GM21737 (cell line): ENCODE measurements at regions not wholly inside any gene's neighbourhood (a gene's known extent, or its start where the extent isn't known, plus 50 kb on each side); places are given as distances from the start of the nearest gene placed in this dataset.
"Not testable (repeated sequence)": the region's sequence is repeated elsewhere in the genome, so short reads cannot be mapped to it uniquely, and the experiment has no call there.

ENCODE experiments used
- ATAC-seq: cut with Tn5 transposase; IDR thresholded peaks from one replicate; pipeline ENCODE4 v1.9.1; 2021; ENCODE audit warnings: mild to moderate bottlenecking, moderate library complexity; ENCODE audit not compliant: unreplicated experiment

DNA sequence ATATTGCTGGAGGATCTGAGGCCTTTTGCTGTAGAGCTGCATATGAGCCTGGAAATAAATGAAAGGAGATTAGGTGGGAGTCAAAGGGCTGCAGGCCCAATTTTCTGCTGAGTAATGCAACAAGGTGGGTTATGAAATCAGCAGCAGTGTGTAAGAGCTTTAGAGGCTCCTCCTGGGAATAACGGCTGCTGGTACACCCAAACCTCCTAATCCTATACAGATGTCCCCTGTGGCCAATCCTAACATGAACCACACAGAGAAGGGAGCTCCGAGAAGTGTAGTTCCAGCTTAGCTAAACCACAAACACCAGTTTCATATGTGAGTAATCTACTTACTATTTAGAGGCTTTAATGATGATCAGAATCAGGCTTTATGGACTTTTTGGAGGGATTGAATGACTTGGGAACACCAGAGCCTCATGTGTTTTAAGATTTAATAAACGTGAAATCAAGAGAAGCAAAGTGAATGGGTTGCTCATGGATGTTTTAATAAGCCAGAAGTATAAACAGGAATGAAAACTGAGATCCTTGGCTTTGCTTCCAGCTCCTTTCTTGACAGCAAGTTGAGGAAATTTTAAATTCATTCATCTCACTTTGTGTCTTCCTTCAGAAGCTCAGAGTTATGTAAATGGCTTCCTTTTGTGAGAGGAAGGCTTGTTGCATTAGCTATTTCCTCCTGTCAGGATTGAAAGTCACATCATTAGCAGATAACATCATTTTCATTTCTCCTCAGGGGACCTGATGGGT, 437.5 kb downstream of the TMEM232 start:
- no peak for ATAC-seq

GRCh38 chr5:110289512-110289810, 437.0 kb downstream of the TMEM232 start:
- ATAC-seq: no peak

GRCh38 chr5:110290542-110290941, 435.9 kb downstream of the TMEM232 start:
- ATAC-seq: no peak

- no peak for ATAC-seq
These were observed 432.2 kb downstream of the TMEM232 start for GRCh38 chr5:110294281-110294680.

DNA sequence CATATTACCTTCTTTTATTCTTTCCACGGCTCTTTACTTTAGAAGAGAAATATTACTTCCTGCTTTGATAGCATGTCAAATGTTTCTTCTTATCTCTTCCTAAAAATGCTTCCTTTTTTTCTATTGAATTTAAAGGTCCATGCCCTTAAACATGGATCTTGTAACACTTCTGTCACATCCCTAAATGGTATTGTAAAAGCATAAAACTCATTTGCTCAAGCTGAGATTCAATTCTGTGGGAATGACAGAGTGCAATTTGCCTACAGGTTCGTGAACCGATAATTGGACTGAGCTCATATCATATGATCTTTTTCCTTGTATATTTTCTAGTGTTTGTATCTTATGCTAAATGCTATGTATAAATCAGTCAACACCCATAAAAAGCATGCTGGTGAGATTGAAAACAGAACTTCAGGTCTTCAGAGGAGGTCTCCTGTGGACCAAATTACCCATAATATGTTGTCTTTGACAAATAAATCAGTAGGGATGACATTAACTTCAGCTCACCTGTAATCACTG, 429.3 kb downstream of the TMEM232 start:
- no peak for ATAC-seq

- no peak for ATAC-seq
These were observed 422.3 kb downstream of the TMEM232 start for GRCh38 chr5:110304176-110304575.

GRCh38 chr5:110306650-110307049, 419.8 kb downstream of the TMEM232 start:
- ATAC-seq: no peak

GRCh38 chr5:110309222-110309621, 417.2 kb downstream of the TMEM232 start:
- no peak for ATAC-seq

GRCh38 chr5:110316566-110316965, 409.9 kb downstream of the TMEM232 start:
- not testable (repeated sequence) for ATAC-seq

GRCh38 chr5:110321117-110321516, 405.4 kb downstream of the TMEM232 start:
- no peak for ATAC-seq

GRCh38 chr5:110323357-110323756, 403.1 kb downstream of the TMEM232 start:
- ATAC-seq: no peak

DNA sequence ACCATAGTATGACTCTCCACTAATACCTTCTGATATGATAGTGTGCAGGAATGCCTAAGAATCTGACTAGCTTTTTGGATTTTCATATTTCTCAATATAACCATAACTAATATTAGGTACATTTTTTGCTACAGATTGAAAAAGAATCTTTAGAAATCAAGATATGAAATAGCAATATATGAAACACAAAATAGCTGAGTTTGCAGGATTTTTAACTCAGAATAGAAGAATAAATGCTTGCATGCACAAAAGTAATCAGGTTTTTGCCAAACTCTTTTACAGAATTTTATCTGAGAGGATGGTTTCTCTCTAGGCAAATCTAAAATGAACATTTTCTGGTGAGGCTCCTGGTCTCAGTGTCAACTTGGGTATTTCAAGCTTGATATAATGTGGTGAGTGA, 402.6 kb downstream of the TMEM232 start:
- ATAC-seq: no peak

DNA sequence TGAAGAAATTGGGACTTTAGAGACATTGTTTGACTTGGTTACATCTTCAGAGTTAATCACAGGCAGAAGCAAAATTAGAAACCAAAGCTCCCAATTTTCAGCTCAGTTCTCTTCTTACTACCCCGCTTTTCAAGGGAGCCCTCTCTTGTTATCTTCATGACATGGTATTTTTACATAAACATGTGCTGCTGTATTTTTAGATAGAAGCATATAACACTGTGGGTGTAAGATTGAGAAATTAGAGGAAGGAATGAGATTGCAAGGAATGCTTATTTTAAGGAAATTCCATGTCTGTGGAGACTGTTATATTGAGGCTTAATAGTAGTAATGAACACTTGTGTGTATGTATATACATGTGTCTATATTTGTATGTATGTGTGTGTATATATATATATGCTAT, 401.6 kb downstream of the TMEM232 start:
- no peak for ATAC-seq

DNA sequence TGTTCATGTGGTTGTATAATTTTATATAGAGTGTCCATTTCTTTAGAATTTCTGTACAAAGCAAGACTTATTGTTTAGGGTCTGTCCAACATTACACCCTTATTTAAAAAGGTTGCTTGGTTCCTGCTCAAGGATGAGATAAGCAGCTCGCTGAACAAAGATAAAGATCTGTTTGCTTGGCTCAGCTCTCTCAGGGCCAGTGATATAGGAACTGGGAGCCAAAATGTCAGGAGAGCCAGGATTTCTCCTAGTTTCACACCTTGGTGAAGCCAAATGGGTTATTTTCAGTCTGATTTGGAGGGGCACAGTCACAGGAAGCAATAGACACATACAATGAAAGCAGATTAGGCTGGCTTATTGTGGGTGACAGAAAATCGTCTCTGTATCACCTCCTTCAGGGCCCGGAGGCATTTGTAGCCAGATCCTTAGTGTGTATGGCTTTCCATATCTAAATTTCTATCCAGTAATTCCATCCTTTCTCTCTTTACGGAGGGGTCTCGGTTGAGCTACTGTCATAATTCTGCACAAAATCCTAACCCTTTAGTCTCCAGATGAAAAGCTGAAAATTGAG, 396.4 kb downstream of the TMEM232 start:
- ATAC-seq: no peak

DNA sequence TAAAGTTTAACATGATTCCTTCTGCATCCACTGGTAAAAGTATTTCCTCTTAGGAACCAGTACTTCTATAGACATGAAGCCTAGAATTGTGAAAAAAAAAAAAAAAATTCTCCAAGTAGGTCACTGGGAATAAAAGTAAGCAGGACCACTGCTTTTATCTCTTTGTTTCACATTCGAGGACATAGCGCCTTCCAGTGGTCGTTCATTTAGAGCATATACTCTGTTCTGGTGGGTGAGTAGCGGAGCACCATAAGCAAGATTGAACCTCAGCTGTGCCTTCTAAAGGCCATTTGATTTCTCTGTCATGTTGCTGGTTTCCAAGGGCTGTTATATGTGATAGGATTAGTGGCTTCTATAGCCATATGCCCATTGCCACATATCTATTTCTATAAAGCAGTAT, 393.1 kb downstream of the TMEM232 start:
- ATAC-seq: no peak

DNA sequence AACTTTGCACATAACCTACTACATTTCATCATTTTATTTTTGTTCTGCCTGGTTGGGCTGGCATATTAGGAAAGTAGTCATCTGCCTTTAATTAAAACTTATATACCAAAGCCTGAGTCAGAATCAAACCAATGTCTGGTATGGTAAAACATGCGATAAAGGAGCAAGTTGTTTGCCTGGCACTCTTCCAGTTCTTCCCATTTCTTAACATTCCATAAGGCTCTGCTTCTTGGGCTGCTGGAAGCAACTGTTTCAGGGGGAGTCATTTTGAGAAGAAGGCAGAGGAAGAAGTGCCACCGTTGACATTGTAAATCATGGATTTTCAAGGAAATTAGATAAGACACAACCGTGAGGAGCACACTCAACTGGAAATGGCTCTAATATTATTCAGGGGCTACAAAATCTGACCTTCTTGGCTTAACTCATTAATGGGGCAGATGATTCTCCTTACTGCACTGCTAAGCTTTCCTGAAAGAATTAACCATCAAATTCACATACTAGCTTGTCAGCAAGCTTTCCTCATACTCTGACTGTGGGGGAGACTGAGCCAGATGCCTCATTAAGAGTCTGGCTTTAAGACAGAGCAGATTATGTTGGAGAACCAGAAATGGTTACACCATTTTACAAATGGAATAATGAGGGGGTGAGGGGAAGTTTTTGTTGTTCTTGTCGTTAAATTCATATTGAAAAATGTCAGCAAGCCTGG, 391.0 kb downstream of the TMEM232 start:
- ATAC-seq: no peak

- ATAC-seq: no peak
These were observed 388.0 kb downstream of the TMEM232 start for GRCh38 chr5:110338341-110339083.

GRCh38 chr5:110339399-110339798, 387.1 kb downstream of the TMEM232 start:
- no peak for ATAC-seq

GRCh38 chr5:110341836-110342235, 384.6 kb downstream of the TMEM232 start:
- no peak for ATAC-seq

- no peak for ATAC-seq
These were observed 383.8 kb downstream of the TMEM232 start for GRCh38 chr5:110342683-110343082.

- ATAC-seq: no peak
These were observed 382.9 kb downstream of the TMEM232 start for GRCh38 chr5:110343616-110344015.
